Right atrium auricular region (tissue), 2 donors: ENCODE measurements at regions not wholly inside any gene's neighbourhood (a gene's known extent, or its start where the extent isn't known, plus 50 kb on each side); places are given as distances from the start of the nearest gene placed in this dataset.

ENCODE experiments used
- DNase-seq: peaks from one replicate; pipeline ENCODE4 v3.0.0-alpha.2; 2019; ENCODE audit warnings: low spot score
- H3K27ac ChIP-seq, 2 donors: fragments of 200-600 bp; sonication (generic); 1 replicate in 1 of 2; 2 replicates in 1 of 2; pipeline ENCODE4 v1.5.1; 2016 to 2019
- H3K27me3 ChIP-seq, 2 donors: fragments of 200-600 bp; sonication (generic); one replicate each; pipeline versions ENCODE4 v1.5.1 to v1.6.0; 2017 to 2019
- H3K36me3 ChIP-seq: fragments of 200-600 bp; sonication (generic); one replicate; pipeline ENCODE4 v1.5.1; 2016
- H3K4me1 ChIP-seq, 2 donors: fragments of 200-600 bp; sonication (generic); one replicate each; pipeline versions ENCODE4 v1.5.1 to v1.6.0; 2017 to 2019
- H3K4me3 ChIP-seq, 2 donors: fragments of 200-600 bp; sonication (generic); 1 replicate in 1 of 2; 2 replicates in 1 of 2; pipeline ENCODE4 v1.5.1; 2017 to 2019; ENCODE audit warnings: mild to moderate bottlenecking in 1 of 2, moderate library complexity in 1 of 2
- H3K9me3 ChIP-seq, 2 donors: fragments of 200-600 bp; sonication (generic); one replicate each; pipeline ENCODE4 v1.5.1; 2019
- CTCF ChIP-seq, 2 donors: fragments of 200-600 bp; sonication (generic); IDR thresholded peaks; one replicate each; pipeline ENCODE4 v1.5.1; 2019; ENCODE audit warnings: antibody characterized with exemption in 2 of 2

- no peaks in the 10 kb centered on the region for H3K27me3 ChIP-seq
- DNase-seq, result no peak
- H3K36me3 ChIP-seq, result no peaks in the 10 kb centered on the region
- TF ChIP-seq CTCF (IDR thresholded peaks at IDR 0.05), result no peak
- no peak overlapping the region for H3K4me3 ChIP-seq
- no peaks in the 10 kb centered on the region for H3K4me1 ChIP-seq
- H3K27ac ChIP-seq, result no peak overlapping the region
- no peaks in the 10 kb centered on the region for H3K9me3 ChIP-seq
Measured at GRCh38 chr2:220442012-220442411, 814.6 kb downstream of the SLC4A3 start.

- H3K9me3 ChIP-seq, result no peaks in the 10 kb centered on the region
- DNase-seq, result no peak
- no peaks in the 10 kb centered on the region for H3K36me3 ChIP-seq
- peaks cover 0 to 3% of the 10 kb centered on the region in 2 donors for H3K4me1 ChIP-seq
- no peak overlapping the region for H3K27ac ChIP-seq
- H3K27me3 ChIP-seq, result no peaks in the 10 kb centered on the region
- TF ChIP-seq CTCF (IDR thresholded peaks at IDR 0.05), result no peak
- no peak overlapping the region for H3K4me3 ChIP-seq
Measured at GRCh38 chr2:220445429-220446105, 818.1 kb downstream of the SLC4A3 start.

GRCh38 chr2:220446106-220446712, 818.8 kb downstream of the SLC4A3 start:
- Histone ChIP-seq H3K27me3 (no peaks in the 10 kb centered on the region), H3K36me3 (no peaks in the 10 kb centered on the region), H3K4me1 (peaks cover 0 to 3% of the 10 kb centered on the region in 2 donors), H3K9me3 (no peaks in the 10 kb centered on the region), H3K4me3 (no peak overlapping the region), H3K27ac (no peak overlapping the region)
- no peak for TF ChIP-seq CTCF (IDR thresholded peaks at IDR 0.05)
- no peak for DNase-seq

- no peak overlapping the region for H3K4me3 ChIP-seq
- no peak for TF ChIP-seq CTCF (IDR thresholded peaks at IDR 0.05)
- no peaks in the 10 kb centered on the region for H3K27me3 ChIP-seq
- DNase-seq, result no peak
- no peak overlapping the region for H3K27ac ChIP-seq
- H3K36me3 ChIP-seq, result no peaks in the 10 kb centered on the region
- no peaks in the 10 kb centered on the region for H3K9me3 ChIP-seq
- peaks cover 0 to 3% of the 10 kb centered on the region in 2 donors for H3K4me1 ChIP-seq
Measured at GRCh38 chr2:220450846-220451245, 823.4 kb downstream of the SLC4A3 start.

- no peaks in the 10 kb centered on the region for H3K36me3 ChIP-seq
- no peaks in the 10 kb centered on the region for H3K9me3 ChIP-seq
- no peak for DNase-seq
- no peak overlapping the region for H3K4me3 ChIP-seq
- no peak for TF ChIP-seq CTCF (IDR thresholded peaks at IDR 0.05)
- H3K27ac ChIP-seq, result no peak overlapping the region
- no peaks in the 10 kb centered on the region for H3K27me3 ChIP-seq
- peaks cover 0 to 3% of the 10 kb centered on the region in 2 donors for H3K4me1 ChIP-seq
Measured at GRCh38 chr2:220451438-220451837, 824.0 kb downstream of the SLC4A3 start.
